RWPE2 (cell line): ENCODE measurements at regions not wholly inside any gene's neighbourhood (a gene's known extent, or its start where the extent isn't known, plus 50 kb on each side); places are given as distances from the start of the nearest gene placed in this dataset.

Source experiments
- ATAC-seq: fragments of 200-7000 bp; cut with Tn5 transposase; 3 replicates; pipeline ENCODE4 v1.9.1; 2021; ENCODE audit warnings: low read depth
- DNase-seq: peaks from one replicate; pipeline ENCODE4 v3.0.0-alpha.2; 2020; ENCODE audit warnings: low spot score
- H3K27ac ChIP-seq: fragments of 450-650 bp; 2 replicates; pipeline ENCODE4 v1.5.1; 2017; ENCODE audit warnings: mild to moderate bottlenecking; ENCODE audit not compliant: poor library complexity, severe bottlenecking
- H3K27me3 ChIP-seq: fragments of 250-450 bp; sonication (Bioruptor Pico); 2 replicates; pipeline ENCODE4 v1.5.1; 2021; ENCODE audit warnings: mild to moderate bottlenecking, moderate library complexity; ENCODE audit not compliant: insufficient read depth, poor library complexity, severe bottlenecking
- H3K36me3 ChIP-seq: fragments of 250-450 bp; sonication (Bioruptor Pico); 2 replicates; pipeline ENCODE4 v1.5.1; 2020; ENCODE audit warnings: low read depth, mild to moderate bottlenecking, moderate library complexity
- H3K4me1 ChIP-seq: fragments of 250-450 bp; sonication (Bioruptor Pico); 2 replicates; pipeline ENCODE4 v1.5.1; 2021; ENCODE audit warnings: mild to moderate bottlenecking, moderate library complexity; ENCODE audit not compliant: insufficient read depth, poor library complexity, severe bottlenecking
- H3K4me3 ChIP-seq: fragments of 250-450 bp; sonication (Bioruptor Pico); 2 replicates; pipeline ENCODE4 v1.5.1; 2021; ENCODE audit warnings: mild to moderate bottlenecking, moderate library complexity; ENCODE audit not compliant: severe bottlenecking
- H3K9me3 ChIP-seq: fragments of 250-450 bp; sonication (Bioruptor Pico); 2 replicates; pipeline ENCODE4 v1.5.1; 2021; ENCODE audit warnings: mild to moderate bottlenecking, moderate library complexity; ENCODE audit not compliant: severe bottlenecking
- CTCF ChIP-seq: fragments of 450-650 bp; IDR thresholded peaks from one replicate; pipeline ENCODE4 v1.5.1; 2017; ENCODE audit warnings: mild to moderate bottlenecking, moderate library complexity; ENCODE audit not compliant: poor library complexity, severe bottlenecking

DNA sequence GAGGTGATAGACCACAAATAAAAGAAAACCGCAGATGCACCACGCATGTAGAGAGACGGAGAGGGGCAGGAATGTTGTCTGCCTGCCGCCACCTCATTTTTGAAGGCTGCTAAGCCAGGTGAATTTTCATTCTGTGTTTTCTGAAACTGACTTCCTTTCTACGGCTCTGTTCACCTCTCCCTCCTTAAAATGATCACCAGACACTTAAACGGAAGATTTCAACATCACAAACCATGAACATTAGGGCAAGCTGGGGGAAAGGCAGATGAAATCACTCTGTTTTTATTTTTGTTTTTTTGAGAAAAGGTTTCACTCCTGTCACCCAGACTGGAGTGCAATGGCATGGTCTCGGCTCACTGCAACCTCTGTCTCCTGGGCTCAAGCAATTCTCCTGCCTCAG lies 232.4 kb downstream of the MIAT start:
- H3K36me3 ChIP-seq = no peaks in the 10 kb centered on the region
- TF ChIP-seq CTCF = no peak
- no peak for ATAC-seq
- DNase-seq = no peak
- H3K9me3 ChIP-seq = no peaks in the 10 kb centered on the region
- peaks cover 29% of the 10 kb centered on the region for H3K4me1 ChIP-seq
- H3K4me3 ChIP-seq = no peak overlapping the region
- H3K27me3 ChIP-seq = no peaks in the 10 kb centered on the region
- H3K27ac ChIP-seq = no peak overlapping the region

GRCh38 chr22:26890870-26891269 lies 233.5 kb downstream of the MIAT start:
- no peak for DNase-seq
- Histone ChIP-seq H3K4me1 (peaks cover 36% of the 10 kb centered on the region), H3K27me3 (no peaks in the 10 kb centered on the region), H3K36me3 (no peaks in the 10 kb centered on the region), H3K4me3 (no peak overlapping the region), H3K27ac (no peak overlapping the region), H3K9me3 (no peaks in the 10 kb centered on the region)
- no peak for TF ChIP-seq CTCF
- ATAC-seq = no peak

DNA sequence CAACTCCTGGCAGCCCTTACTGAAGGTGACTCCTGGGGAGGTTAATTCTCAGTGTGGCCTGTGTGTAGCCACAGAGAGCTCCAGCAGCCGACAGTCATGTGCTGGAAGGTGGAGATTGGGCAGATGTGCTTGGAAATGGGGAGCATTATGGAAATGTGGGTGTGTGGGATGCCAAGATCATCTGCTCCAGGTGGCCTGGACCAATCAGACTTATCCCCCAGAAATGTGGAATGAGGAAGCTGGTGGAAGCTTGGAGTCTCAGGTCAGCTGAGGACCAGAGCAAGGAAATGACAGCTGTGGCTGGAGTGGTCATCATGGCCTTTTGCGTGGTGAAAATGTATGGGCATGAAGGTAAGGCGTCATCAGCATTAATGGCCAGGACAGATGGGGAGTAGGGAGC lies 234.0 kb downstream of the MIAT start:
- H3K4me1 ChIP-seq = peaks cover 36% of the 10 kb centered on the region
- no peak for TF ChIP-seq CTCF
- H3K4me3 ChIP-seq = no peak overlapping the region
- no peaks in the 10 kb centered on the region for H3K9me3 ChIP-seq
- no peak overlapping the region for H3K27ac ChIP-seq
- ATAC-seq = no peak
- DNase-seq = no peak
- H3K27me3 ChIP-seq = no peaks in the 10 kb centered on the region
- H3K36me3 ChIP-seq = no peaks in the 10 kb centered on the region

GRCh38 chr22:26892166-26893041 lies 235.0 kb downstream of the MIAT start:
- no peak for ATAC-seq
- peaks cover 33% of the 10 kb centered on the region for H3K4me1 ChIP-seq
- H3K27ac ChIP-seq = no peak overlapping the region
- H3K36me3 ChIP-seq = no peaks in the 10 kb centered on the region
- H3K27me3 ChIP-seq = no peaks in the 10 kb centered on the region
- H3K9me3 ChIP-seq = no peaks in the 10 kb centered on the region
- no peak overlapping the region for H3K4me3 ChIP-seq
- DNase-seq = no peak
- TF ChIP-seq CTCF = no peak
